Esophagus muscularis mucosa (tissue), 4 donors: ENCODE measurements at regions not wholly inside any gene's neighbourhood (a gene's known extent, or its start where the extent isn't known, plus 50 kb on each side); places are given as distances from the start of the nearest gene placed in this dataset.

Experiments
- DNase-seq: peaks from one replicate; pipeline ENCODE4 v3.0.0-alpha.2; 2017; ENCODE audit errors: extremely low spot score
- H3K27ac ChIP-seq, 4 donors: fragments of 200-600 bp; sonication (generic); replicated peaks in 1 of 4; 1 replicate in 3 of 4; 2 replicates in 1 of 4; pipeline ENCODE4 v1.5.1; 2016 to 2019; ENCODE audit warnings: mild to moderate bottlenecking in 1 of 4
- H3K27me3 ChIP-seq, 4 donors: fragments of 200-600 bp; sonication (generic); one replicate each; pipeline versions ENCODE4 v1.5.1 to v1.6.0; 2016 to 2019
- H3K36me3 ChIP-seq, 4 donors: fragments of 200-600 bp; sonication (generic); one replicate each; pipeline ENCODE4 v1.5.1; 2016 to 2019
- H3K4me1 ChIP-seq, 4 donors: fragments of 200-600 bp; sonication (generic); one replicate each; pipeline ENCODE4 v1.5.1; 2016 to 2019
- H3K4me3 ChIP-seq, 4 donors: fragments of 200-600 bp; sonication (generic); 1 replicate in 2 of 4; 2 replicates in 2 of 4; pipeline ENCODE4 v1.5.1; 2016 to 2019; ENCODE audit warnings: mild to moderate bottlenecking in 4 of 4, moderate library complexity in 1 of 4
- H3K9me3 ChIP-seq, 4 donors: fragments of 200-600 bp; sonication (generic); 1 replicate in 3 of 4; 2 replicates in 1 of 4; pipeline ENCODE4 v1.5.1; 2016 to 2019
- EP300 ChIP-seq: sonication (generic); formaldehyde crosslinking; IDR thresholded peaks from one replicate; pipeline ENCODE4 v1.6.1; 2017; ENCODE audit warnings: antibody characterized with exemption
- POLR2A ChIP-seq: fragments of 450-650 bp; IDR thresholded peaks from one replicate; pipeline ENCODE4 v1.6.1; 2017; ENCODE audit warnings: antibody characterized with exemption, moderate library complexity, mild to moderate bottlenecking, low read depth
- POLR2AphosphoS5 ChIP-seq, 2 donors: sonication (generic); formaldehyde crosslinking; IDR thresholded peaks; one replicate each; pipeline ENCODE4 v1.6.1; 2017; ENCODE audit warnings: antibody characterized with exemption in 2 of 2
- WGBS: methylation state at CpG from one replicate; pipeline ENCODE4 v1.1.5; 2018; 5-methylcytosine and 5-hydroxymethylcytosine counted together
- intact Hi-C: fragments of 100-400 bp; cut with DNase I; formaldehyde crosslinking; loops from one replicate; pipeline ENCODE4 v1.15.1; 2023
- TF ChIP-seq, protein P1 (sequence below), 3 experiments: fragments of 200-600 bp in 2 of 3; fragments of 450-650 bp in 1 of 3; sonication (generic) in 2 of 3; IDR thresholded peaks; one replicate each; pipeline ENCODE4 v1.5.1; 2017 to 2019; ENCODE audit warnings: antibody characterized with exemption in 3 of 3, mild to moderate bottlenecking in 2 of 3, moderate library complexity in 1 of 3

DNA sequence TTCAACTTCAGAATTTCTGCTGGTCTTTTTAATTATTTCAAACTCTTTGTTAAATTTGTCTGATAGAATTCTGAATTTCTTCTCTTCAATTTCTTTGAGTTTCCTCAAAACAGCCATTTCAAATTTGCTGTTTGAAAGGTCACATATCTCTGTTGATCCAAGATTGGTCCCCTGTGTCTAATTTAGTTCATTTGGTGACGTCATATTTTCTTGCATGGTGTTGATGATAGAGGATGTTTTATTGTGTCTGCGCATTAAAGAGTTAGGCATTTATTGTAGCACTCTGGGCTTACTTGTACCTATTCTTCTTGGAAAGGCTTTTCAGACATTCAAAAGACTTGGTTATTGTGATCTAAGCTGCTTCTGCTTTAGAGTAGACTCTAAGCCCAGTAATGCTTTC lies 698.4 kb upstream of the LRRTM1 start:
- Histone ChIP-seq H3K27ac (no peak overlapping the region), H3K4me3 (no peak overlapping the region), H3K36me3 (no peaks in the 10 kb centered on the region), H3K4me1 (no peaks in the 10 kb centered on the region), H3K27me3 (no peaks in the 10 kb centered on the region), H3K9me3 (peaks cover 0 to 9% (median 2%) of the 10 kb centered on the region in 4 donors)
- 85% methylated on average over 2 of the region's 2 CpGs for WGBS
- no peak for DNase-seq
- intact Hi-C loops, result no loop called here
- TF ChIP-seq POLR2AphosphoS5 (IDR thresholded peaks at IDR 0.05) (no peak), EP300 (no peak), POLR2A (no peak)
- TF ChIP-seq, protein P1, sequence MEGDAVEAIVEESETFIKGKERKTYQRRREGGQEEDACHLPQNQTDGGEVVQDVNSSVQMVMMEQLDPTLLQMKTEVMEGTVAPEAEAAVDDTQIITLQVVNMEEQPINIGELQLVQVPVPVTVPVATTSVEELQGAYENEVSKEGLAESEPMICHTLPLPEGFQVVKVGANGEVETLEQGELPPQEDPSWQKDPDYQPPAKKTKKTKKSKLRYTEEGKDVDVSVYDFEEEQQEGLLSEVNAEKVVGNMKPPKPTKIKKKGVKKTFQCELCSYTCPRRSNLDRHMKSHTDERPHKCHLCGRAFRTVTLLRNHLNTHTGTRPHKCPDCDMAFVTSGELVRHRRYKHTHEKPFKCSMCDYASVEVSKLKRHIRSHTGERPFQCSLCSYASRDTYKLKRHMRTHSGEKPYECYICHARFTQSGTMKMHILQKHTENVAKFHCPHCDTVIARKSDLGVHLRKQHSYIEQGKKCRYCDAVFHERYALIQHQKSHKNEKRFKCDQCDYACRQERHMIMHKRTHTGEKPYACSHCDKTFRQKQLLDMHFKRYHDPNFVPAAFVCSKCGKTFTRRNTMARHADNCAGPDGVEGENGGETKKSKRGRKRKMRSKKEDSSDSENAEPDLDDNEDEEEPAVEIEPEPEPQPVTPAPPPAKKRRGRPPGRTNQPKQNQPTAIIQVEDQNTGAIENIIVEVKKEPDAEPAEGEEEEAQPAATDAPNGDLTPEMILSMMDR (IDR thresholded peaks at IDR 0.05), result no peak

DNA sequence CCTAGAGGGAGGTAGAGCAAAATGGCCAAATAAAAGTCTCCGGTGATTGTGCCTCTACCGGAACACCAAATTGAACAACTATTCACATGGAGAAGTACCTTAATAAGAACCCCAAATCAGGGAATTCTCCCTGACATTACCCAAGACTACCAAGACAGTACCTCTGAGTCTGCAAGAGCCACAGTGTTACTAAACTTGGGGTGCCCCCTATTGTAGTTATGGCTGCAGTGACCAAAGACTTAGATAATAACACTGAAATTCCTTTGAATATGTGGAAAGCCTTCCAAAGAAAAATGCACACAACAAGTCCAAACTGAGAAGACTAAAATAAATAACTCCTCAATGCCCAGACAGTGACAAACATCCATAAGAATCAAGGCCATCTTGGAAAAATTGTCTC lies 682.9 kb upstream of the LRRTM1 start:
- Histone ChIP-seq H3K27me3 (no peaks in the 10 kb centered on the region), H3K9me3 (no peaks in the 10 kb centered on the region), H3K4me3 (no peak overlapping the region), H3K4me1 (no peaks in the 10 kb centered on the region), H3K36me3 (no peaks in the 10 kb centered on the region), H3K27ac (no peak overlapping the region)
- DNase-seq, result no peak
- WGBS, result 96% methylated on average over 2 of the region's 2 CpGs
- TF ChIP-seq, protein P1 (IDR thresholded peaks at IDR 0.05), result no peak
- TF ChIP-seq POLR2A (no peak), EP300 (no peak), POLR2AphosphoS5 (IDR thresholded peaks at IDR 0.05) (no peak)
- intact Hi-C loops, result no loop called here

DNA sequence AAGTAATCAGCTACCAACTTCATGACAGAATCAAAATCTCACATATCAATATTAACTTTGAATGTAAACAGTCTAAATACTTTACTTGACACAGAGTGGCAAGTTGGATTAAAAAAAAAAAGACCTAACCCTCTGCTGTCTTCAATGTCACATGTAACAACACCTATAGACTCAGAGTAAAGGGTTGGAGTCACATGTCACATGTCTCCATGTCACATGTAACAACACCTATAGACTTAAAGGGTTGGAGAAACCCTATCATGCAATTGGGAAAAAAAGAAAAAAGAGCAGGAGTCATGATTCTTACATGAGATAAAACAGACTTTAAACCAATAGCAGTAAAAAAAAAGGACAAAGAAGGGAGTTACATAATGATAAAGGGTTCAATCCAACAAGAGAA lies 665.3 kb upstream of the LRRTM1 start:
- peaks cover 0 to 33% (median 16%) of the 10 kb centered on the region in 4 donors for H3K9me3 ChIP-seq
- intact Hi-C loops, result no loop called here
- no peak overlapping the region for H3K27ac ChIP-seq
- no peak for DNase-seq
- H3K36me3 ChIP-seq, result no peaks in the 10 kb centered on the region
- H3K27me3 ChIP-seq, result no peaks in the 10 kb centered on the region
- no peak overlapping the region for H3K4me3 ChIP-seq
- TF ChIP-seq EP300, result no peak
- no peaks in the 10 kb centered on the region for H3K4me1 ChIP-seq

DNA sequence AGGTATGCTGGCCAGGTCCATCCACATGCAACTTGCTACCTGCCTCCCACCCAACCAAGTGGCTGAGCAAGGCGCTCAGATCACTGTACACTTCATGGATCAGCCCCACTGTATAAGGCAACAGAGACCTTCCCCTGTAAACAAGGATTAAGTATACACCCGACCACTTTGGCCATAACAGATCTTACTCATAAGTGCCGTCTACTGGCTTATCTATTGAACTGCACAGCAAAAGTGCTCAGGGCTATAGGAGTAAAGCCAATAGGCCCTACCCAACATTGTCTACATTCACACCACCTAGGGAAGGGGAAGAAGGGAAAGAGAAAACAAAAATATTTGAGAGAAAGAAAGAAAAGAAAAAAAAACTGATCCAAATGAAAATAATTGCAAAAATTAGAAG lies 663.9 kb upstream of the LRRTM1 start:
- H3K27ac ChIP-seq, result no peak overlapping the region
- H3K4me1 ChIP-seq, result no peaks in the 10 kb centered on the region
- H3K4me3 ChIP-seq, result no peak overlapping the region
- H3K9me3 ChIP-seq, result peaks cover 0 to 33% (median 18%) of the 10 kb centered on the region in 4 donors
- TF ChIP-seq EP300 (no peak), POLR2A (no peak), POLR2AphosphoS5 (IDR thresholded peaks at IDR 0.05) (no peak)
- TF ChIP-seq, protein P1 (IDR thresholded peaks at IDR 0.05), result no peak
- H3K27me3 ChIP-seq, result no peaks in the 10 kb centered on the region
- 63% methylated on average over 3 of the region's 3 CpGs for WGBS
- DNase-seq, result no peak
- intact Hi-C loops, result no loop called here
- H3K36me3 ChIP-seq, result no peaks in the 10 kb centered on the region

DNA sequence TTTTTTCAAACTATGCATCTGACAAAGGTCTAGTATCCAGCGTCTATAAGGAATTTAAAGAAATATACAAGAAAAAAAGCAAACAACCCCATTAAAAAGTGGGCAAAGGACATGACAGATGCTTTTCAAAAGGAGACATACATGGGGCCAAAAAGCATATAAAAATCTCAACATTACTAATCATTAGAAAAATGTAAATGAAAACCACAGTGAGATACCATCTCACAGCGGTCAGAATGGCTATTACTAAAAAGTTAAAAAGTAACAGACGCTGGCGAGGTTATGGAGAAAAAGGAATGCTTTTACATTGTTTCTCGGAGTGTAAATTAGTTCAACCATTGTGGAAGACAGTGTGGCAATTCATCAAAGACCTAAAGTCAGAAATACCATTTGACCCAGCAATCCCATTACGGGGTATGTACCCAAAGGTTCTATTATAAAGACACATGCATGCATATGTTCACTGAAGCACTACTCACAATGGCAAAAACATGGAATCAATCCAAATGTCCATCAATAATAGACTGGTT lies 643.1 kb upstream of the LRRTM1 start:
- no peak for TF ChIP-seq POLR2A
- no peak for TF ChIP-seq POLR2AphosphoS5 (IDR thresholded peaks at IDR 0.05)
- no peak for TF ChIP-seq EP300
- TF ChIP-seq, protein P1 (IDR thresholded peaks at IDR 0.05), result no peak
- intact Hi-C loops, result no loop called here
- Histone ChIP-seq H3K9me3 (no peaks in the 10 kb centered on the region), H3K27me3 (no peaks in the 10 kb centered on the region), H3K4me1 (no peaks in the 10 kb centered on the region), H3K36me3 (no peaks in the 10 kb centered on the region), H3K27ac (no peak overlapping the region), H3K4me3 (no peak overlapping the region)
- DNase-seq, result no peak
- WGBS, result 88% methylated on average over 6 of the region's 6 CpGs
